H1 (cell line): ENCODE measurements at regions not wholly inside any gene's neighbourhood (a gene's known extent, or its start where the extent isn't known, plus 50 kb on each side); places are given as distances from the start of the nearest gene placed in this dataset.

ENCODE experiments used
- CTCF ChIA-PET: fragments of 300-600 bp; sonication (Branson Sonifier 250); formaldehyde crosslinking; loops from one replicate; lab custom pipeline; 2021; ENCODE audit not compliant: partially characterized antibody; lab: Charles Lee
- POLR2A ChIA-PET: fragments of 300-600 bp; sonication (Branson Sonifier 250); formaldehyde crosslinking; loops from one replicate; lab custom pipeline; 2021; ENCODE audit warnings: inconsistent platforms; ENCODE audit not compliant: partially characterized antibody; lab: Charles Lee
- DNase-seq, 2 experiments: peaks; one replicate each; pipeline versions ENCODE4 v3.0.0 to v3.0.0-alpha.2; 2010 to 2022; ENCODE audit warnings: low spot score in 2 of 2, low read depth in 1 of 2, mixed read lengths in 1 of 2
- FAIRE-seq: peaks from 2 replicates; lab custom pipeline; 2011; peaks lifted over from hg19 to GRCh38; lab: Jason Lieb, UNC
- H2AFZ ChIP-seq: 2 replicates; pipeline ENCODE4 v1.8.1; 2012; ENCODE audit warnings: low read length, inconsistent platforms
- H2AK5ac ChIP-seq: 2 replicates; pipeline ENCODE4 v1.6.1; 2013; ENCODE audit warnings: low read depth, low read length
- H2BK120ac ChIP-seq: replicated peaks from 2 replicates; pipeline ENCODE3; 2013; ENCODE audit warnings: low read depth, low read length, inconsistent platforms
- H2BK12ac ChIP-seq: 2 replicates; pipeline ENCODE4 v1.6.1; 2013; ENCODE audit warnings: low read depth, low read length
- H2BK15ac ChIP-seq: 2 replicates; pipeline ENCODE4 v1.6.1; 2013; ENCODE audit warnings: low read length
- H2BK20ac ChIP-seq: 2 replicates; pipeline ENCODE4 v1.6.1; 2013; ENCODE audit warnings: low read length
- H2BK5ac ChIP-seq: 2 replicates; pipeline ENCODE4 v1.6.1; 2013; ENCODE audit warnings: low read depth, low read length
- H3K14ac ChIP-seq: 2 replicates; pipeline ENCODE4 v1.6.1; 2013; ENCODE audit warnings: inconsistent platforms; ENCODE audit not compliant: insufficient read length
- H3K18ac ChIP-seq: 2 replicates; pipeline ENCODE4 v1.6.1; 2013; ENCODE audit warnings: low read length; ENCODE audit errors: extremely low read depth
- H3K23ac ChIP-seq: 2 replicates; pipeline ENCODE4 v1.6.1; 2013; ENCODE audit warnings: inconsistent platforms; ENCODE audit not compliant: insufficient read length
- H3K23me2 ChIP-seq: 2 replicates; pipeline ENCODE4 v1.6.1; 2013; ENCODE audit warnings: low read depth, low read length
- H3K27ac ChIP-seq: 2 replicates; pipeline ENCODE4 v1.6.1; 2011; ENCODE audit warnings: low read depth, low read length, inconsistent platforms
- H3K27me3 ChIP-seq, 4 experiments: replicated peaks in 1 of 4; 1 replicate in 1 of 4; 2 replicates in 3 of 4; pipeline versions ENCODE4 v1.6.1 to v1.8.1; 2011 to 2013; ENCODE audit warnings: low read length in 3 of 4, mild to moderate bottlenecking in 3 of 4, inconsistent platforms in 2 of 4, mixed read lengths in 2 of 4, moderate library complexity in 1 of 4; ENCODE audit not compliant: control insufficient read depth in 3 of 4, insufficient read depth in 3 of 4; ENCODE audit errors: extremely low read depth in 1 of 4
- H3K36me3 ChIP-seq, 4 experiments: 2 replicates each; pipeline versions ENCODE4 v1.6.1 to v1.8.1; 2011 to 2013; ENCODE audit warnings: mild to moderate bottlenecking in 4 of 4, low read length in 3 of 4, moderate library complexity in 2 of 4, control low read depth in 1 of 4, inconsistent platforms in 1 of 4; ENCODE audit not compliant: insufficient read depth in 4 of 4, control insufficient read depth in 2 of 4
- H3K4ac ChIP-seq: replicated peaks from 2 replicates; pipeline ENCODE3; 2013; ENCODE audit warnings: low read length, low read depth, mixed read lengths, inconsistent platforms; ENCODE audit not compliant: insufficient read length
- H3K4me1 ChIP-seq, 4 experiments: replicated peaks in 1 of 4; 1 replicate in 1 of 4; 2 replicates in 3 of 4; pipeline versions ENCODE4 v1.6.1 to v1.8.1; 2011 to 2013; ENCODE audit warnings: low read length in 3 of 4, inconsistent platforms in 2 of 4, mixed read lengths in 1 of 4; ENCODE audit not compliant: insufficient read depth in 4 of 4, control insufficient read depth in 3 of 4
- H3K4me2 ChIP-seq, 2 experiments: 2 replicates each; pipeline versions ENCODE4 v1.6.1 to v1.8.1; 2011 to 2013; ENCODE audit warnings: low read depth in 2 of 2, low read length in 2 of 2, control low read depth in 1 of 2, inconsistent platforms in 1 of 2, mild to moderate bottlenecking in 1 of 2; ENCODE audit not compliant: insufficient read depth in 1 of 2
- H3K4me3 ChIP-seq, 4 experiments: fragments of 200-600, 300-600 bp in 1 of 4; sonication (generic), shearing (Covaris generic), sonication (Bioruptor Twin) in 1 of 4; 2 replicates each; pipeline versions ENCODE4 v1.5.1 to v1.8.1; 2011 to 2016; ENCODE audit warnings: low read length in 4 of 4, low read depth in 3 of 4, control low read depth in 2 of 4, inconsistent platforms in 2 of 4, mild to moderate bottlenecking in 2 of 4, mixed read lengths in 1 of 4, moderate library complexity in 1 of 4; ENCODE audit not compliant: insufficient read depth in 2 of 4; ENCODE audit errors: extremely low read depth in 1 of 4
- H3K56ac ChIP-seq: replicated peaks from 2 replicates; pipeline ENCODE3; 2013; ENCODE audit warnings: low read depth, mild to moderate bottlenecking, mixed read lengths, low read length, inconsistent platforms; ENCODE audit not compliant: insufficient read length
- H3K79me1 ChIP-seq: 2 replicates; pipeline ENCODE4 v1.6.1; 2013; ENCODE audit warnings: low read depth, low read length, control low read depth
- H3K79me2 ChIP-seq, 2 experiments: 2 replicates each; pipeline versions ENCODE4 v1.6.1 to v1.8.1; 2012 to 2013; ENCODE audit warnings: low read length in 2 of 2, mild to moderate bottlenecking in 2 of 2, inconsistent platforms in 1 of 2; ENCODE audit not compliant: insufficient read depth in 2 of 2, control insufficient read depth in 1 of 2
- H3K9ac ChIP-seq, 4 experiments: replicated peaks in 1 of 4; 1 replicate in 1 of 4; 2 replicates in 3 of 4; pipeline versions ENCODE4 v1.6.1 to v1.8.1; 2011 to 2013; ENCODE audit warnings: low read depth in 3 of 4, low read length in 3 of 4, control low read depth in 2 of 4, mild to moderate bottlenecking in 2 of 4, moderate library complexity in 2 of 4, inconsistent platforms in 1 of 4; ENCODE audit errors: extremely low read depth in 1 of 4
- H3K9me3 ChIP-seq, 2 experiments: 2 replicates each; pipeline versions ENCODE4 v1.6.1 to v1.8.1; 2012 to 2013; ENCODE audit warnings: mild to moderate bottlenecking in 2 of 2, moderate library complexity in 2 of 2, control low read depth in 1 of 2, inconsistent platforms in 1 of 2, low read depth in 1 of 2, low read length in 1 of 2, mixed read lengths in 1 of 2; ENCODE audit not compliant: insufficient read depth in 2 of 2
- H4K20me1 ChIP-seq, 2 experiments: replicated peaks in 1 of 2; 2 replicates each; pipeline versions ENCODE3 to v1.8.1; 2011 to 2013; ENCODE audit warnings: inconsistent platforms in 2 of 2, low read length in 2 of 2, mild to moderate bottlenecking in 1 of 2; ENCODE audit not compliant: insufficient read depth in 2 of 2, control insufficient read depth in 1 of 2
- H4K5ac ChIP-seq: 2 replicates; pipeline ENCODE4 v1.6.1; 2013; ENCODE audit warnings: low read length, low read depth, mixed read lengths, inconsistent platforms; ENCODE audit not compliant: insufficient read length
- H4K8ac ChIP-seq: 2 replicates; pipeline ENCODE4 v1.8.0; 2013; ENCODE audit warnings: mild to moderate bottlenecking, moderate library complexity, low read length, inconsistent platforms; ENCODE audit not compliant: insufficient read depth; ENCODE audit errors: extremely low read depth
- H4K91ac ChIP-seq: replicated peaks from 2 replicates; pipeline ENCODE3; 2013; ENCODE audit warnings: low read length, mixed read lengths, inconsistent platforms; ENCODE audit not compliant: insufficient read length
- ASH2L ChIP-seq: fragments of 200-600, 300-600 bp; sonication (generic); IDR thresholded peaks from one replicate; pipeline ENCODE4 v1.7.1; 2017; ENCODE audit warnings: low read length
- CHD1 ChIP-seq: IDR thresholded peaks from 2 replicates; pipeline ENCODE4 v1.6.1; 2012; ENCODE audit warnings: low read depth, low read length, improper control_type of control experiment
- CREB1 ChIP-seq: IDR thresholded peaks from 2 replicates; pipeline ENCODE4 v1.6.1; 2012; ENCODE audit warnings: inconsistent platforms
- EP300 ChIP-seq, 2 experiments: IDR thresholded peaks; 1 replicate in 1 of 2; 2 replicates in 1 of 2; pipeline ENCODE4 v1.6.1; 2011 to 2012; ENCODE audit warnings: low read depth in 2 of 2, low read length in 2 of 2, mild to moderate bottlenecking in 2 of 2, borderline replicate concordance in 1 of 2, inconsistent platforms in 1 of 2, moderate library complexity in 1 of 2
- FOSL1 ChIP-seq: IDR thresholded peaks from 2 replicates; pipeline ENCODE4 v1.6.1; 2011; ENCODE audit warnings: mild to moderate bottlenecking, low read depth, low read length, moderate library complexity; ENCODE audit not compliant: insufficient read depth
- HDAC6 ChIP-seq: IDR thresholded peaks from one replicate; pipeline ENCODE4 v1.7.1; 2012; ENCODE audit warnings: low read depth, mild to moderate bottlenecking, inconsistent platforms, low read length, moderate library complexity
- KDM1A ChIP-seq: fragments of 200-600, 300-600 bp; sonication (generic); IDR thresholded peaks from 2 replicates; pipeline ENCODE4 v1.7.1; 2016; ENCODE audit warnings: mild to moderate bottlenecking, low read length, borderline replicate concordance
- KDM4A ChIP-seq: IDR thresholded peaks from one replicate; pipeline ENCODE4 v1.7.1; 2012; ENCODE audit warnings: low read depth, mild to moderate bottlenecking, moderate library complexity, low read length, inconsistent platforms; ENCODE audit not compliant: severe bottlenecking
- NRF1 ChIP-seq: IDR thresholded peaks from 2 replicates; pipeline ENCODE4 v1.6.1; 2011; ENCODE audit warnings: mild to moderate bottlenecking, low read depth, low read length, improper control_type of control experiment
- SAP30 ChIP-seq: fragments of 300-600 bp; sonication (generic); IDR thresholded peaks from 2 replicates; pipeline ENCODE4 v1.7.1; 2012; ENCODE audit warnings: low read length, moderate library complexity, mild to moderate bottlenecking, inconsistent platforms; ENCODE audit not compliant: insufficient read depth, insufficient replicate concordance
- TAF7 ChIP-seq: optimal IDR thresholded peaks from 2 replicates; pipeline ENCODE3; 2011; ENCODE audit warnings: low read depth, mild to moderate bottlenecking, inconsistent platforms, low read length, moderate library complexity, borderline replicate concordance
- USF2 ChIP-seq: IDR thresholded peaks from 2 replicates; pipeline ENCODE4 v1.6.1; 2011; ENCODE audit warnings: low read length, improper control_type of control experiment
- ZNF274 ChIP-seq: IDR thresholded peaks from 2 replicates; pipeline ENCODE4 v1.7.0; 2012; ENCODE audit warnings: low read length, borderline replicate concordance; ENCODE audit errors: extremely low read depth
- WGBS, 2 experiments: shearing (Covaris generic) in 1 of 2; methylation state at CpG; one replicate each; pipeline versions ENCODE4 v1.1.6 to v1.1.7; 2013 to 2015; ENCODE audit warnings: low lambda C conversion rate in 2 of 2, mixed read lengths in 2 of 2, inconsistent platforms in 1 of 2, low coverage in 1 of 2, missing lambda C conversion rate in 1 of 2; ENCODE audit not compliant: insufficient replicate concordance in 2 of 2, insufficient coverage in 1 of 2, insufficient read length in 1 of 2; ENCODE audit errors: extremely low coverage in 1 of 2, missing lambda C conversion rate in 1 of 2; 5-methylcytosine and 5-hydroxymethylcytosine counted together

GRCh38 chr9:111986035-111986556, 89.5 kb downstream of the UGCG start:
- no peak overlapping the region for H3K14ac ChIP-seq
- no peaks in the 10 kb centered on the region for H3K79me1 ChIP-seq
- H3K36me3 ChIP-seq = no peaks in the 10 kb centered on the region
- H4K5ac ChIP-seq = no peak overlapping the region
- POLR2A ChIA-PET = no interaction called here
- H3K4ac ChIP-seq = no peak overlapping the region
- no peak overlapping the region for H3K23ac ChIP-seq
- H4K91ac ChIP-seq = no peak overlapping the region
- H3K27me3 ChIP-seq = no peaks in the 10 kb centered on the region
- H3K79me2 ChIP-seq = no peaks in the 10 kb centered on the region
- no peak overlapping the region for H3K4me3 ChIP-seq
- H3K23me2 ChIP-seq = no peaks in the 10 kb centered on the region
- no peak overlapping the region for H2BK12ac ChIP-seq
- H2BK5ac ChIP-seq = no peak overlapping the region
- no peak overlapping the region for H3K27ac ChIP-seq
- H4K20me1 ChIP-seq = no peaks in the 10 kb centered on the region
- H4K8ac ChIP-seq = no peak overlapping the region
- FAIRE-seq (no peak), DNase-seq (no peak)
- no peaks in the 10 kb centered on the region for H3K4me1 ChIP-seq
- no peak overlapping the region for H3K4me2 ChIP-seq
- no peak overlapping the region for H2AK5ac ChIP-seq
- H2BK20ac ChIP-seq = no peak overlapping the region
- H3K9ac ChIP-seq = no peak overlapping the region
- H2BK120ac ChIP-seq = no peak overlapping the region
- H2BK15ac ChIP-seq = no peak overlapping the region
- no peaks in the 10 kb centered on the region for H3K9me3 ChIP-seq
- H3K56ac ChIP-seq = no peak overlapping the region
- H2AFZ ChIP-seq = no peak overlapping the region
- CTCF ChIA-PET = interaction anchor here (0.6 to 2.2 kb wide), 5 partner anchors 9 to 316 kb away, joined by 3 to 4 read pairs (median 3); no protein-coding TSS in a partner anchor
- WGBS, 2 experiments = 91% methylated on average over 5 of the region's 6 CpGs; no CpG with 5 or more reads in 1 of the 2 experiments
- H3K18ac ChIP-seq = no peak overlapping the region
- TF ChIP-seq ZNF274 (no peak), FOSL1 (no peak), CREB1 (no peak), ASH2L (no peak), TAF7 (no peak), HDAC6 (no peak), SAP30 (no peak), KDM1A (no peak), NRF1 (no peak), EP300 (IDR thresholded peaks at IDR 0.05; ENCODE audit: borderline replicate concordance in 1 of 2, low read depth in 2 of 2, low read length in 2 of 2) (no peak), KDM4A (no peak), CHD1 (no peak), USF2 (no peak)
